EL (cell line): ENCODE measurements at regions not wholly inside any gene's neighbourhood (a gene's known extent, or its start where the extent isn't known, plus 50 kb on each side); places are given as distances from the start of the nearest gene placed in this dataset.

Experiments
- DNase-seq: peaks from one replicate; pipeline ENCODE4 v3.0.0-alpha.2; 2016

DNA sequence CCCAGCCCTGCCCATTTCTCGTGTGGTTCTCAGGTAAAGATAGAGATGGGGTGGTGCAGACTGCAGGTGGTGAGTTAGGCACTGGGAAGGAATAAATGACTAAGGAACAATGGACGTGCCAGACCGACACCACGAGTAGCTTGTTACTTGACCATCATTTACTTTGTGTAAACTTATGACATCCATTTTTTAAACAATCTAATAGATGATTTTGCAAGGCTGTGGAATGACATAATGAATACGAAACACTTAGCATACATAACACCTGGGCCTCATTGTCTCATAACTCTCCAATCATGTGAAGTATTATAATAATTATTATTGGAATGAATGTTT, 137.3 kb upstream of the CPEB2 start:
- no peak for DNase-seq

DNA sequence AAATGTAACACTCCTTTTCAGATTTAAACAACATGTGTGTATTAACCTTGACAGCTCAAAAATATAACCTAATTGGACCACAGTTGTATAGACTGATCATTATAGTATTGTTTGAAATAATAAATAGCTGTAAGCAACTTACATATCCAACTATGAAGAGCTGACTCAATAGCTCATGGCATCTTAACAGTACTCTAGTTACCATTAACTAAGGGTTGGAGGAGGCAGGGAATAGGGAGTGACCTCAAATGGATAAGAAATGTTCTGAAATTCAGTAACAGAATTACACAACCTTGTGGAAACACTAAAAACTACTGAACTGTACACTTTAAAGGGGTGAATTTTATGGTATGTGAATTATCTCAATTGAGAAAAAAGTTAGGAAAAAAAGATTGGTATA, 136.5 kb upstream of the CPEB2 start:
- DNase-seq, result no peak

DNA sequence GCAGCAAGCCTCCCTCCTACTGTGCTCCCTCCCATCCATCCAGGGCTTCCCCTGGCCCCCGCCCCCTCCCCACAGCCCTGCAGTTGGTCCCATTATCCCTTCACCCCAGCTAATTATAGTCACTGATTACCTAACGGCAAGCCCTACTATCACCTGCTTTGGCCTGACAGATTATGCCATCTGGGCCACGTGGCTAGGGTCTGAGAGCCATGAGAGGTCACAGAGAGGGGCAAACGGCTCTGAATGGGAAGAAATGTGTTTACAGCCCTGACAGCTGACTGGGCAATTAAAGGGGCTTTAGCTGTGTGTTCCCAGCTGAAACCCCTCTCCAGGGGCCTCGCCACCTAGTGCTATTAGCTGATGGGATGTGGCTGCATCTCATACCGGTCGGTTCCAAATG, 134.4 kb upstream of the CPEB2 start:
- DNase-seq, result no peak

DNA sequence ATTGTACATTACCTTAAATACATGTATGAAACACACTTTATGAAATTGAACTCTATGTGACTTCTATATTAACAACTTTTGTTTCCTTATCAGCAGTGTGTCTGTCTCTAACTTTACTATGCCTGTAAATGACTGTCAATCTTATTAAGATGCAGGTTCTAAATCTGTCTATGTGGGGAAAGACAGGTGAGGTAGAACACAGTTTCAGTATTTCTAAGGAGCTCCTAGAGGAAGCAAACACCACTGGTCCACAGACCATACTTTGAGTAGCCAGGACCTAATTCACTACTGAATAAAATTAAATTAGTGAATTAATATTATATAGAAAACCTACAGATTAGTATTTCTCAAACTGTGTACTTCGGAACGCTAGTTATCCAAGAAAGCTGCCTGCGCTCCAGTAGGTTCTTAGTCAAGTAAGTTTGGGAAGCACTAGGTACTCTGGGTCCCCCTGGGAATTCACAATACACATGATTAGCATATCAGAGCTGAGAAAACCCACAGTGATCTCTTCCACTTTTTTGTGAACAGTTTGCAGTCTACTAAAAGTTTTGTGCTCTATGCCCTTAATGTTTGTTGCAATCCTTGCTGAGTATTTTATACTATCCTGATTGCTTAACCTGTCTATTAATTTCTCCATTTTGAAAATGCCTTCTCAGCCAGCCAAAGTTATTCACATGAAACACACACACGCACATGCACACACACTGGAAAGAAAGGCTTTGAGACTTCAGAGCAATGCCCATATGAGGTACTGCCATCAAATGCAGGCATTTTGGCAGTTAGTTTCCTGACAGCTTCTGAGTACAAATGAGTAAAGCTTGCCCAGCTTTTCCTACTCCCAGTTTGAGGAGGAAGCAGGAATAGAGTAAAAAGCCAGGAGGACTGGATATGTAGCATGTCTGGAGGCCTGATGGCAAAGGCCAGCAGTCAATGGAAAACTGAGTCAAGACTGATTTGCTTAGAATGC, 133.6 kb upstream of the CPEB2 start:
- no peak for DNase-seq

DNA sequence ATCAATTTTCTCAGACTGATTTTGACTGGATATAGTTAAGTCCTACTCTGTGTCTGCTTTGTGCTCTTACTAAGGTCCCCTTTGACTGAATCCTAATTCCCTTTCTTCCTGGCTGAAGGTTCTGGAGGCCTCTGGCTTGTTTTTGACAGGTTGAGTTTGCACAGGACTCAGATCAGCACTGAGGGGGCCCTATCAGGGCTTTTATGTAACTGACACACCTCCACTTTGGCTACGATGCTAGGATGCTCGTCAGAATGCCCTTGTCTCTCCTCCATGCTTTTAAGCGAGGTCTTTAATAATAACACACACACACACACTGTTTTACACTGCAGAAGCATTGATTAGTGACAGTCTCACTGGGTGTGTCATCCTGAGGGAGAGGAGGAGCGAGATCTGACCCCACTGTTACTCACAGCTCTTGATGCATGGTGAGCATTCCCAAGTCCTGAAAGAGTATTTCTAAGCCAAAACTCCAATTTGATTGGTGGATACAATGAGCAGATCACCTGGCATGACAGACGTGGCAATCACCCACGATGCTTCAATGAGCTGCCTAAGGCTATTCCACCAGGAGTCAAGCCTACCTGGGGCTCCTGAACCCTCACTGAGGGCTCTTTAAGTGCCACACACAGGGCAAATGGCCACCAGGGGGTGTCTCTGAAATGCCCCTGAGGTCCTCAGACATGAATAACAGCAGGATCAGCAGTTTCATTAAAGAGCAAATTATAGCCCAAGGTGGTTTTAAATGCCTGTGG, 130.4 kb upstream of the CPEB2 start:
- DNase-seq, result peak; percentile 13

DNA sequence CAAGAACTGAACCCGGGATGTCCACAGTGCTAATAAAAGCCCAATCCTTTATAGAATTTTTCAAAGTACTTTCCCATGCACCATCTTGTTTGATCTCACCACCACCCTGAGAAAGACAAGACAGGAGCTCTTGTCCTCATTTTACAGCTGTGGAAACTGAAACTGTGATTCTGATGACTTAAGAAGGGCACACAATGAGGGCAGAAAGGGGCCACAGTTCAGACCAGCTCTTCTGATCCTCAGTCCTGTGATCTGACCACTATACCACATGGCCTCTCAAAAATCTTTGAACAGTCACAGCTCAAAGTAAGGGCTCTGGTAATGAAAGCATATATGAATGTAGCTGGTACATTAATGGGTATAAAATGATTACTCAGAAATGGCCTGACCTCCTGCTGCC, 127.3 kb upstream of the CPEB2 start:
- DNase-seq, result no peak

DNA sequence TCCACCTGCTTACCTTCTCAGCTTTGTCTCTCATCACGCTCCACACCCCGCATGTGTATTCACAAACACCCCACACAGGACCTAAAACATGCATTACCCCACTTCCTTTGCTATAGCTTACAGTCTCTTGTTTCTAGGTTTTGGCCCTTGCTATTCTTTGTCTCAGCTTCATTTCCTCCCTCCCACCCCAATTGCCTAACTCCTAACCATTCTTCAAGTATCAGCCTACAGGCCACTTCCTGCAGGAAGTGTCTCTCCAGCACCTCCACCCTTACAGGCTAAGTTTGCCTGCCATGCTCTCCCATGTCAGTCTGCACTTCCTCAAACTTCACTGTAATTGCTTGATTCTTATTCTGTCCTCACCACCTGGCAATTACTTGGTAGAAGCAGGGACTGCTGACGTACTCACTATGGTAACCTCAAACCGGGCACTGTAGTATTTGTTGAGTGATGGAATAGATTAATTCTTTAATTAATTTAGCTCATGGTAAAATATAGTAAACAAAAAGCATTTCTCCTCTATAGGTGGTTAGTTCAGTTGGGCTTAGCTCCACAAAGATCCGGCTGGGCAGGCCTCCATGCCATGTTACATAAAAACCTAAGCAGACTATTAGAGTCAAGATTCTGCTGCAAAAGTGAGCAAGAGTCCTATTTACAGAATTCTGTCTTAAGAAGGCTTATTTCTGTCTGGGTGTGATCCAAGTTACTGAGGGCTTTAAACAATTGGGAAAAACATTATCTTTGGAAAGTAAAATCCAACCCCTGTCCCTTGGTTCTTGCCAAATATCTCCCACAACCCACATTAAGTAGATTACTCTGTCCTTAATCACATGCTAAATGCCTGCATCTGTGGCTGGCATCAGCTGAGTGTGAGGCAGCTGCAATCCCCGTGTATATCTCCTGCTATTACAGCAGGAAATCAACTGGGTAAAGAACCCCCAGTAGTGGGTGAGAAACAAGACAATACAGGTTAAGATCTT, 124.7 kb upstream of the CPEB2 start:
- DNase-seq, result no peak

DNA sequence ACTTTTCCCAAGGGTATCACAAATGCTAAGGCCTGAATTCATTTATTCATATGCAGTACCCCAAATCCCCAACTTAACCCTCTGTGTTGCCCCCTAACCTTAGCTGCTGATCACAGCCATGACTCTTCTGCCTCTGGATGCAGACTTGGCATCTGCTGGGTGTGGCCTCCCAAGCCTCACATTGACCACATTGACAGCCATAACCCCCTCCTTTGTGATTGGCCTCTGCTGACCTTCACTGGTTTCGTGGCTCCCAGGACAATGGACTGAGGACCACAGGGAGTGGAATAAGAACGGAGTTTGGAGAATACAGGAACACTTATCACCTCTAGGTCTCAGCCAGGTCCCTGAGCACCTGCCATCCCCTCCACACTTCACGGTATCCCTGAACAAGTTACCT, 123.6 kb upstream of the CPEB2 start:
- no peak for DNase-seq

DNA sequence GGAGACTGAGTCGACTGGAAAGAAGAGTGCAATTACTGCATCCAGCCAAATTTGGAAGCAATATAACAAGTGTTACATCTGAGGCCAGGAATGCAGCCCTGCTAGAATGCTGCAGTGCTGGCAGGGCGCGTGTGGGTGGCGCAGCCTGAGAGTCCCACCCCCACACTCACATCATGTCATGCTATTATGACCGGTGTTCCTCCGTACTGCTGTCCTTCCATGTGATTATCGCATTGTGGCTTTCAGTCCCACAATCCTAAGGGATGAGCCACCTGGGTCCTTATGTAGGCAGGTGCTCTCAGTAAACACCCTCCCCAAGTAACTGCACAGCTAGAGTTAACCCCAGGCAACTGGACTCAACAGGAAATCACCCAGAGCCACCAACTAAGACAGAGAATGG, 122.6 kb upstream of the CPEB2 start:
- DNase-seq, result no peak

DNA sequence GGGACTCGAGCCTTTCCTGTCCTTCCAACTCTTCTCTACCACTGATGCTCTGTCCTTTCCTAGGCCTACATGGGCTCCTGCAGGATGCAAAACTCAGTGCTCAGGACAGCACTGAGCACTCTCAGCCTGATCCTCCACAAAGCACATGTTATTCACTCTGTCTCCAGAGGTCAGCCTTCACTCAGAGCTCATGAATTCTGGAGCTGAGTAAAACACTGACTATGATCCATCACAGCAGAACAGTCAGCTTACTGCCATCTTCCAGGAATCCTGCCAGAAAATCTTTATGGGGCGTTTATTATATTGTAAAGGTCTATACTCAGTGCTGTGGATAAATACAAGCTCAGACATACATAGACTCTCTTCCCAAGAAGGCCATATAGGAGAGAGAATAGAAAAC, 121.5 kb upstream of the CPEB2 start:
- peak; percentile 8 for DNase-seq

DNA sequence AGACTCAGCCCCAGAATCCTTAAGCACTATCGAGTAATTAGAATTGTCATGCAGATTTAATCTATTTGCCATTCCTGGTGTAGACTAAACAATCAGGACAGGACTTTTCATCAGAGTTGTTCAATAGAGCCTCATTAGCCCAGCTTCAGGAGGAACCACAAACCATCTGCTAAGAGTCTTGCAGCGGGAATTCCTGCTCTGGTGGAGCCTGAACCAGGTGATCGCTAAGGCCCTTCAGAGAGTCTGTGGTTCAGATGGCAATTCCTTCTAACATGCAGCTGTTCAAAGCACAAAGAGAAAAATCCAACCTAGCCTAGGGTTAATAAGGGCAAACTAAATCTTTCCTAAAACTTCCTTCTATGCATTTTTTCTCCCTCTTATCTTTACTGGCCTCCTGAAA, 119.1 kb upstream of the CPEB2 start:
- no peak for DNase-seq

DNA sequence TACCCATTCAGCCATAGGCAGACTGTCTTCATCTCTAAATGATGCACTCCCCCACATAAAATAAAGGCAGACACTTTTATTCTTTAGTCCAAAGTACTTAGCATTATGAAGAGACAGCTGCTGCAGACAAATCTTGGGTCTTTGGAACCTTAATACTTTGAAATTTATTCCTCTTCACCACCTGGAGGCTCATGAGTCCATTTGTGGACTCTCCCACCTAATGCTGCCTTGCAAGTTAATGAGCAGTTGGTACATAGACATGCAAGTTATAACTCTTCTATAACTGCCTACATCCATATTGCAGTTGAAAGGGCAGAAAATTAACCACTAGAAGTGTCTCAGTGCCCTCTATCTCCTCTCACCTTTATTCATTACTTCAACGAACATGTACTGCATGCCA, 118.6 kb upstream of the CPEB2 start:
- DNase-seq, result no peak

DNA sequence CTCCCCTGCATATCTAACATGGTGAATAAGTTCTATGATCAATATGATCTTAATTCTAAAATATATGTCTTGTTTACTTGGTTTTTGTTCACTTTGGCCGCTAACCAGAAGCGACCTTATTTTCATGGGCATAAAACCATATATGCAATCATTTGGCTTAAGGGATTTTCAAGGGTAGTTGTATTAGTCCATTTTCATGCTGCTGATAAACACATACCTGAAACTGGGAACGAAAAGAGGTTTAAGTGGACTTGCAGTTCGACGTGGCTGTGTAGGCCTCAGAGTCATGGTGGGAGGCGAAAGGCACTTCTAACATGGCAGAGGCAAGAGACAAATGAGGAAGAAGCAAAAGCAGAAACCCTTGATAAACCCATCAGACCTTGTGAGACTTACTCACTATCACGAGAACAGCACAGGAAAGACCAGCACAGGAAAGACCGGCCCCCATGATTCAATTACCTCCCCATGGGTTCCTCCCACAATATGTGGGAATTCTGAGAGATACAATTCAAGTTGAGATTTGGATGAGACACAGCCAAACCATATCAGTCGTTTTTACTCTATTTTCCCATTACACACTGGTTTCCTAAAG, 114.3 kb upstream of the CPEB2 start:
- no peak for DNase-seq

DNA sequence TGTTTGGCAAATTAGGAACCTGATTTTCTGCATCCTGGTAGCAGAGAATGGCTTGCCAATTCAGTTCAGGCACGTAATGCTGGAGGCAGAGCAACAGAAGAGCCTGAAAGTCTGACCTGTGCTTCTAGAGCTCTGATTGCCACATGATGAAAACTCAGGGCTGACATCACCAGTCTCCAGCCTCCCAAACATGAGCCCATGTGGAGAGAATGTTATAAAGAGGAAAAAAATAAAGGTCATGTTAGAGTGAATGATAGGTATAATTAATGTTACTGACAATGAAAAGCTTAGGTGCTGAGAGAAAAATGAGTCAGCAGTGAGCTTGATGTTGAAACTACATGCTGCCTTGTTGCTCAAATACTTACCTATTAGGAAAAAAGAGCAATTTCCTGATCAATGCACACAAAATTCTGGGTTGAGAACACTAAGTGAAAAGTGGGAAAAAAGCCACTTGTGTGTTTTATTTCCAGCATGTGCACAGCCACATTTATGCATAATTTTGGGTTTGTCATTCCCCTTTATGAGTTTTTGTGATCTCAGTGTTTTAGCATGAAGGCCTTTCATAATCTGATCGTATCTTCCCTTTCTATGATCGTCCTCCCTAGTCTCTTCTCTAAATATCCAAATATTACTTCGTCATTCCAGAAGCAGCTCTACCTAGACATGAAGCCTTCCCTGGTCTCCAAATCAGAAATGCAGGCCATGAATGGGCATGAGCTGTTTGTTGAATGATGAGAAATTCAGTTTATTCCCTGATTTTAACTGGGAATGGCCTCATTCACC, 113.3 kb upstream of the CPEB2 start:
- peak; percentile 7 for DNase-seq

DNA sequence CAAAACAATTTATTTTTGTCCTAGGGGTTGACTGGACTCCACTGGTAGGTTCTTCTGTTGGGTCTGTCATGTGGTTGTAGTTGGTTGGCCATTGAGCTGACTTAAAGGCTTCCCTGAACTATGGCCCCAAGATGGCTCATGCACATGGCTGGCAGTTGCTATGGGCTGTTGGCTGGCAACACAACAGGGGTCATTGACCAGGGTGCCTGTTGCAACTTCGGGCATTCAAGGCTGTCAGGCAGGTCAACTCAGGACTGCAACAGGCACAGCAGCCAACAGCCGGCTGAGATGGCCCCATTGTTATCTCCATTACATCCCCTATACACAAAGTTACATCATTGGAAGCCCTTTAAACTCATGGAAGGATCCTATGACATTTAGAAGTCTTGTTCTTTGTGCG, 109.7 kb upstream of the CPEB2 start:
- DNase-seq, result no peak

DNA sequence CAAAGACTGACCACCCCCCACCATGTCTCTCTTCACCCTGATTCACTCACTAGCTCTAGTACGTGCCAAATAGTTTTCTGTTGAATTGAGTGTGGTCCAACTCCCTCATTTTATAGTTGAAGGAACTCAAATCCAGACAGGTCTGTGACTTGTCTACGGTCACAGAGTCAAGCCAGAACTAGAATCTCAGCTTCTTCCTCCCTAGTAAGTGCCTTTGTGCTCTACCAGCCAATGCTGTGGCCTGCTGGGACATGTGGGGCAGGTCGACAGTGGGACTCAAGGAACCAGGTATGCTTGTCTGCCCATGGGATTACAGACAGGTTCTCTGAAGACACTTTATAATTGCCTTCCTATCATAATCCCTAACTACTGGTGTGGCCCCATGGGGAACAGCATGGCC, 108.6 kb upstream of the CPEB2 start:
- DNase-seq, result no peak

DNA sequence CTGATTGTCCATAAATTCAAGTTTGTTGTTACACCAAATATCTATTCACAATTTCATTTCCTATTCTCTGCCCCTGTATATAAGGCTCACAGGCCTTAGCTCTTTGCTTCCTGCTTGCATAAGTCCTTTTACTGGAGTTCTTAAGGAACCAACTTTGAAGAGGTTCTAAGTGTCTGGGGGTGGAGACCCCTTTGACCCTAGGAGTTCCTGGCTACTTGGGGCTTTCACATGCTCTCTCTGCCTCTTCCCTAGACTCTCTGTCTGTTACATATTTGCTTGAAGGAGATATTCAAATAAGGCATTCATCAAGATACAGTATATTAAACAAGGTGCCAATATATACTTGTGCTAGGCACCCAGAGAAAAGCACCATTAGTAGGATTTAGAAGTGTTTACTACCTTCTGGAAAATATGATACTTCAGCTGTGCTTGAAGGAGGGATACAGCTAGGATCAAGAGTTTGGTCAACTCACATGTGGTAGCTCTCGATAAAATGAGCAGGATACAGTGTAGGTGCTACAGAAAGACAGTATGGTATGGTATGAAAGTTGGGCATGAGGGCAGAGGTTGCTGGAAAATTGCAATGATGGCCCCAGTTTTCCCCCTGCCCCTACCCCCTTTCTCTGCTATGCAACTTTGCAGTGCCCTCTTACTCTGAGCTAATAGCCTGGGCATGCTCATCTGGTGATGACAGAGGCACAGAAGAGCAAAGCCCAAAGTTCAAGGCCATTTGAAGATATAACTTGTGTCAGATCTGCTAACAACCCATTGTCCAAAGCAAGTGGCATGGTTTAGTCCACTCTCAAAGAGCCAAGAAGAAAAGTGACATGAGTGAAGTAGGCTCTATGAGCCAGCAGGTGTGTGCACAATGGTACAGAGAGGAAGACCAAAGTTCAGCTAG, 107.6 kb upstream of the CPEB2 start:
- no peak for DNase-seq

DNA sequence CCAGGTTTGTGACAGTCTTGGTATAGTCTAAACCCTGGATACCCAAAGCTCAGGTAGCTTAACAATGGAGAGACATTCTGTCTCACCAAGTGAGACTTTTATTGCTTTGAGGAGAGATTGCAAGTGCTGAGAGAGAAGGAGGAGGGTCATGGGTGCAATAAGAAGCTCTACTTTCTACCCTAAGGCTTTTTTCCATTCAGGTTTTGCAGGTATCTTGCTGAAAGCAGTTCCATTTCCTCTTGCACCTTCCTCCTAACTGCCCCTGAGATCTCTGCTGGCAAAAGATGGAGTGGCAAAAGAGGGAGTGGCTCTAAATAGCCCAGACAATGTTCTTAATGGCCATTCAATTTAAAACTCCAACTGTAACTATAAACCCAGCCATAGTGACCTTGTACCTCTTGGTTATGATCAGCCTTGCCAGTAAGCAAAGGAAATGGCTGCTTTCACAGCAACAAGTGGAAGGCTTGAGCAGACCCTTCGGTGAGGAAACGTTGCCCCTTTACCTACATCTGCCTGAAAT, 105.6 kb upstream of the CPEB2 start:
- no peak for DNase-seq

DNA sequence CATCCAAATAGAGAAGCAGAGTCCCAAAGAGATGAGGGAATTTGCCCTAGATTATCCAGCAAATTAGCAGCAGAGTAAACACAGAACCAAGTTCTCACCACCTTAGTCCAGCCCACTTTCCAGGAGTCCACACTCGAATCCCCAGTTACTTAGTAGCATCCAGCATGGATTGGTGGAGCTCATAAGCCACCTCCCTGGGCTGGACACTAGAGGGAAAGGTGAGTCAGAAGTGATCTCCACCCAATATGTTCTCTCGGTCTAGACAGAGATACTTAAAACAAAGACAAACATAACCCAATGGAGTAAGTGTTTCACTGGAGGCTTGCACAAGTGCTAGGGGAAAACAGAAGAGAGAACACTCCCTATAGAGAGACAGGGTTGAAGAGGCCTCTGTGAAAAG, 105.1 kb upstream of the CPEB2 start:
- no peak for DNase-seq

DNA sequence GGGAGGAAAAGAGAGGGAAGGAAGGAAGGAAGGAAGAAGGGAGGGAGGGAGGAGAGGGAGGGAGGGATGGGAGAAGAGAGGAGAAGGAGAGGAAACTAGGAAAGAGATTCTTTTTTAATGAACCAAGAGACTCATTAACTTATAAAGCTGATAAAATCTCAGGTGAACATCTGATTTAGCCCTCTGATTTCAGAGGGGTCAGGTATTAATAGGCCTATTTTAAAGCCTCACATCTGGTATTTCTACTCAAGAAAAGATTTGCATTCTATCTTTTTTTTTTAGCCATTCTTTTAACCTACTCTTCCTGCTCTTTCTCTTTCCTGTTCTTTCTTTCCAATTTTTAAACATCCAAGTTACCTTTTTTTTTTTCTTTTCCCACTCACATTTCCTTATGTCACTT, 103.3 kb upstream of the CPEB2 start:
- no peak for DNase-seq

DNA sequence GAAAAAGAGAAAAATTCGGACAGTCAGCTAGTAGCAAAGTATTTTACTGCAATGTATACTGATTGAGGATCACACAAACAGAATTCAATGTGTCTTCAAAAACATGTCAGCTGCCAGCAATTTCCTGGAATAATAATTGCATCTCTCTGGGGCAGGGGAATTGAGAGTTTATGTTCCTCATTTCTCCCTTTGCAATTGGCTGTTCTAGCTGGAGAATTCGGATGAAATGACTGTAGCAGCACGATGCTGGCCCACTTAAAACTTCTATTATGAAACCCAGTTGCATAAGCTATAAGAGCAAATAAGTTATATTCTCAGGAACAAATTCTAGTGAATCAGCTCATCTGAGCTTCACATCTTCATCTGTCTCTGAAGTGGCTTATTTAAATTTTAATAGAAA, 99.9 kb upstream of the CPEB2 start:
- DNase-seq, result no peak
